Peyer's patch (tissue), 4 donors: ENCODE measurements at regions not wholly inside any gene's neighbourhood (a gene's known extent, or its start where the extent isn't known, plus 50 kb on each side); places are given as distances from the start of the nearest gene placed in this dataset.

Source experiments
- DNase-seq, 3 donors: peaks; one replicate each; pipeline ENCODE4 v3.0.0-alpha.2; 2017 to 2019
- H3K27ac ChIP-seq, 4 donors: fragments of 200-600 bp; sonication (generic); one replicate each; pipeline ENCODE4 v1.5.1; 2016 to 2019
- H3K27me3 ChIP-seq, 2 donors: fragments of 200-600 bp; sonication (generic); one replicate each; pipeline ENCODE4 v1.5.1; 2019
- H3K36me3 ChIP-seq, 3 donors: fragments of 200-600 bp; sonication (generic); one replicate each; pipeline ENCODE4 v1.5.1; 2016 to 2019
- H3K4me1 ChIP-seq, 4 donors: fragments of 200-600 bp; sonication (generic); one replicate each; pipeline ENCODE4 v1.5.1; 2016 to 2019
- H3K4me3 ChIP-seq, 4 donors: fragments of 200-600 bp; sonication (generic); 1 replicate in 3 of 4; 2 replicates in 1 of 4; pipeline ENCODE4 v1.5.1; 2016 to 2019; ENCODE audit warnings: mild to moderate bottlenecking in 1 of 4
- H3K9me3 ChIP-seq, 4 donors: fragments of 200-600 bp; sonication (generic); one replicate each; pipeline ENCODE4 v1.5.1; 2016 to 2019; ENCODE audit warnings: mild to moderate bottlenecking in 1 of 4
- CTCF ChIP-seq, 6 experiments: fragments of 450-650 bp in 4 of 6; fragments of 200-600 bp in 2 of 6; sonication (generic) in 1 of 6; IDR thresholded peaks; one replicate each; pipeline ENCODE4 v1.5.1; 2017 to 2019; ENCODE audit warnings: antibody characterized with exemption in 6 of 6, mild to moderate bottlenecking in 3 of 6, moderate library complexity in 1 of 6
- POLR2A ChIP-seq, 2 donors: fragments of 450-650 bp; IDR thresholded peaks; one replicate each; pipeline ENCODE4 v1.5.1; 2017; ENCODE audit warnings: antibody characterized with exemption in 2 of 2, mild to moderate bottlenecking in 2 of 2, moderate library complexity in 2 of 2

- Histone ChIP-seq H3K9me3 (no peaks in the 10 kb centered on the region), H3K4me1 (no peaks in the 10 kb centered on the region), H3K27ac (no peak overlapping the region), H3K36me3 (no peaks in the 10 kb centered on the region), H3K4me3 (no peak overlapping the region), H3K27me3 (no peaks in the 10 kb centered on the region)
- no peak for DNase-seq
- TF ChIP-seq CTCF (IDR thresholded peaks at IDR 0.05) (no peak), POLR2A (IDR thresholded peaks at IDR 0.05) (no peak)
Observed at GRCh38 chr4:128488055-128488705, 200.6 kb upstream of the PGRMC2 start.

- H3K4me1 ChIP-seq, result no peaks in the 10 kb centered on the region
- H3K27me3 ChIP-seq, result no peaks in the 10 kb centered on the region
- TF ChIP-seq CTCF (IDR thresholded peaks at IDR 0.05), result no peak
- TF ChIP-seq POLR2A (IDR thresholded peaks at IDR 0.05), result no peak
- DNase-seq, result no peak
- no peaks in the 10 kb centered on the region for H3K36me3 ChIP-seq
- H3K9me3 ChIP-seq, result no peaks in the 10 kb centered on the region
- H3K27ac ChIP-seq, result no peak overlapping the region
- H3K4me3 ChIP-seq, result no peak overlapping the region
Observed at GRCh38 chr4:128484896-128485295, 197.3 kb upstream of the PGRMC2 start.

GRCh38 chr4:128483816-128484215 lies 196.2 kb upstream of the PGRMC2 start:
- no peak overlapping the region for H3K27ac ChIP-seq
- TF ChIP-seq POLR2A (IDR thresholded peaks at IDR 0.05) (no peak), CTCF (IDR thresholded peaks at IDR 0.05) (no peak)
- no peaks in the 10 kb centered on the region for H3K4me1 ChIP-seq
- no peaks in the 10 kb centered on the region for H3K36me3 ChIP-seq
- no peak overlapping the region for H3K4me3 ChIP-seq
- no peaks in the 10 kb centered on the region for H3K9me3 ChIP-seq
- H3K27me3 ChIP-seq, result no peaks in the 10 kb centered on the region
- DNase-seq, result no peak

GRCh38 chr4:128483041-128483440 lies 195.4 kb upstream of the PGRMC2 start:
- TF ChIP-seq POLR2A (IDR thresholded peaks at IDR 0.05), result no peak
- Histone ChIP-seq H3K9me3 (no peaks in the 10 kb centered on the region), H3K4me3 (no peak overlapping the region), H3K4me1 (no peaks in the 10 kb centered on the region), H3K36me3 (no peaks in the 10 kb centered on the region), H3K27me3 (no peaks in the 10 kb centered on the region), H3K27ac (no peak overlapping the region)
- DNase-seq, result no peak

- DNase-seq, result no peak
- no peaks in the 10 kb centered on the region for H3K4me1 ChIP-seq
Observed at GRCh38 chr4:128481752-128482480, 194.3 kb upstream of the PGRMC2 start.

More at GRCh38 chr4:128481752-128482480, 194.3 kb upstream of the PGRMC2 start:
- H3K36me3 ChIP-seq, result no peaks in the 10 kb centered on the region
- no peaks in the 10 kb centered on the region for H3K27me3 ChIP-seq
- no peaks in the 10 kb centered on the region for H3K9me3 ChIP-seq
- H3K27ac ChIP-seq, result no peak overlapping the region
- H3K4me3 ChIP-seq, result no peak overlapping the region
- TF ChIP-seq POLR2A (IDR thresholded peaks at IDR 0.05) (no peak), CTCF (IDR thresholded peaks at IDR 0.05) (no peak)
